Transverse colon (tissue), 4 donors: ENCODE measurements at regions not wholly inside any gene's neighbourhood (a gene's known extent, or its start where the extent isn't known, plus 50 kb on each side); places are given as distances from the start of the nearest gene placed in this dataset.

Source experiments
- POLR2A ChIP-seq: fragments of 450-650 bp; IDR thresholded peaks from one replicate; pipeline ENCODE4 v1.6.1; 2016; ENCODE audit warnings: antibody characterized with exemption, mild to moderate bottlenecking, moderate library complexity
- POLR2AphosphoS5 ChIP-seq, 3 donors: sonication (generic); formaldehyde crosslinking; IDR thresholded peaks; one replicate each; pipeline ENCODE4 v1.6.1; 2016; ENCODE audit warnings: antibody characterized with exemption in 3 of 3
- TF ChIP-seq, protein P1 (sequence below), 5 experiments: fragments of 200-600 bp in 3 of 5; fragments of 450-650 bp in 2 of 5; sonication (generic) in 3 of 5; IDR thresholded peaks; 1 replicate in 2 of 5; 2 replicates in 3 of 5; pipeline ENCODE4 v1.5.1; 2016 to 2017; ENCODE audit warnings: antibody characterized with exemption in 5 of 5, inconsistent platforms in 3 of 5, mild to moderate bottlenecking in 2 of 5, moderate library complexity in 1 of 5

GRCh38 chr4:155532373-155533085, 134.1 kb upstream of the GUCY1A1 start:
- TF ChIP-seq POLR2AphosphoS5 (IDR thresholded peaks at IDR 0.05) (peak in 1 of 3 donors; percentile 6), POLR2A (no peak)
- TF ChIP-seq, protein P1, sequence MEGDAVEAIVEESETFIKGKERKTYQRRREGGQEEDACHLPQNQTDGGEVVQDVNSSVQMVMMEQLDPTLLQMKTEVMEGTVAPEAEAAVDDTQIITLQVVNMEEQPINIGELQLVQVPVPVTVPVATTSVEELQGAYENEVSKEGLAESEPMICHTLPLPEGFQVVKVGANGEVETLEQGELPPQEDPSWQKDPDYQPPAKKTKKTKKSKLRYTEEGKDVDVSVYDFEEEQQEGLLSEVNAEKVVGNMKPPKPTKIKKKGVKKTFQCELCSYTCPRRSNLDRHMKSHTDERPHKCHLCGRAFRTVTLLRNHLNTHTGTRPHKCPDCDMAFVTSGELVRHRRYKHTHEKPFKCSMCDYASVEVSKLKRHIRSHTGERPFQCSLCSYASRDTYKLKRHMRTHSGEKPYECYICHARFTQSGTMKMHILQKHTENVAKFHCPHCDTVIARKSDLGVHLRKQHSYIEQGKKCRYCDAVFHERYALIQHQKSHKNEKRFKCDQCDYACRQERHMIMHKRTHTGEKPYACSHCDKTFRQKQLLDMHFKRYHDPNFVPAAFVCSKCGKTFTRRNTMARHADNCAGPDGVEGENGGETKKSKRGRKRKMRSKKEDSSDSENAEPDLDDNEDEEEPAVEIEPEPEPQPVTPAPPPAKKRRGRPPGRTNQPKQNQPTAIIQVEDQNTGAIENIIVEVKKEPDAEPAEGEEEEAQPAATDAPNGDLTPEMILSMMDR (IDR thresholded peaks at IDR 0.05), result no peak
